Ovary (tissue), 7 donors: ENCODE measurements at regions not wholly inside any gene's neighbourhood (a gene's known extent, or its start where the extent isn't known, plus 50 kb on each side); places are given as distances from the start of the nearest gene placed in this dataset.
"Not testable (repeated sequence)": the region's sequence is repeated elsewhere in the genome, so short reads cannot be mapped to it uniquely, and the experiment has no call there.

Source experiments
- DNase-seq, 5 donors: peaks; one replicate each; pipeline ENCODE4 v3.0.0-alpha.2; 2019 to 2020
- H3K27ac ChIP-seq, 2 donors: fragments of 200-600 bp; one replicate each; pipeline versions ENCODE4 v1.5.1 to v1.8.0; 2019 to 2022
- H3K27me3 ChIP-seq: fragments of 200-600 bp; one replicate; pipeline ENCODE4 v1.8.0; 2022
- H3K36me3 ChIP-seq: fragments of 200-600 bp; sonication (generic); one replicate; pipeline ENCODE4 v1.5.1; 2019
- H3K4me1 ChIP-seq: one replicate; pipeline ENCODE4 v1.8.1; 2013; ENCODE audit warnings: mild to moderate bottlenecking, moderate library complexity; ENCODE audit not compliant: insufficient read depth
- H3K4me3 ChIP-seq: fragments of 200-600 bp; sonication (generic); one replicate; pipeline ENCODE4 v1.5.1; 2017
- H3K9me3 ChIP-seq, 2 donors: fragments of 200-600 bp in 1 of 2; sonication (generic) in 1 of 2; one replicate each; pipeline versions ENCODE4 v1.5.1 to v1.8.1; 2013 to 2019; ENCODE audit warnings: mild to moderate bottlenecking in 1 of 2, moderate library complexity in 1 of 2
- CTCF ChIP-seq, 3 donors: fragments of 450-650 bp in 2 of 3; fragments of 200-600 bp in 1 of 3; IDR thresholded peaks; one replicate each; pipeline versions ENCODE4 v1.5.1 to v1.8.0; 2016 to 2022; ENCODE audit warnings: antibody characterized with exemption in 3 of 3, mild to moderate bottlenecking in 1 of 3
- EP300 ChIP-seq: sonication (generic); formaldehyde crosslinking; IDR thresholded peaks from one replicate; pipeline ENCODE4 v1.6.1; 2017; ENCODE audit warnings: antibody characterized with exemption
- POLR2A ChIP-seq: fragments of 450-650 bp; IDR thresholded peaks from one replicate; pipeline ENCODE4 v1.6.1; 2017; ENCODE audit warnings: antibody characterized with exemption, mild to moderate bottlenecking, moderate library complexity
- WGBS, 3 donors: extraction: QIAGEN DNeasy Blood & Tissue Kit in 1 of 3; methylation state at CpG; one replicate each; pipeline versions ENCODE4 v1.1.5 to v1.1.7; 2013 to 2017; 5-methylcytosine and 5-hydroxymethylcytosine counted together
- intact Hi-C, 4 donors: fragments of 100-400 bp; cut with DNase I; formaldehyde crosslinking; loops; one replicate each; pipeline versions ENCODE4 v1.11.0 to v1.15.1; 2022 to 2023
- donor health status: DM: no; HTN: no; CAD: no; lungs with moderate emphysema.
- donor health status: DM: no; HTN: no; CAD: no.
- donor health status: Bipolar disorder and iron deficiency.
- donor health status: DM: no; HTN: no; CAD: no.
- donor health status: DM: yes; HTN: yes; CAD: no.

- no peak for TF ChIP-seq EP300
- Histone ChIP-seq H3K36me3 (no peaks in the 10 kb centered on the region), H3K4me1 (no peaks in the 10 kb centered on the region), H3K9me3 (no peaks in the 10 kb centered on the region), H3K4me3 (no peak overlapping the region), H3K27me3 (no peaks in the 10 kb centered on the region), H3K27ac (no peak overlapping the region)
- intact Hi-C loops = no loop called here
- WGBS, 3 donors = 34 to 40% (median 38%) methylated on average over 3 of the region's 3 CpGs
- DNase-seq = no peak
These were observed 344.5 kb upstream of the LRRTM4 start for GRCh38 chr2:77866661-77867060.

GRCh38 chr2:77867146-77867545, 345.0 kb upstream of the LRRTM4 start:
- intact Hi-C loops = no loop called here
- TF ChIP-seq POLR2A = no peak
- H3K27ac ChIP-seq = no peak overlapping the region
- no peaks in the 10 kb centered on the region for H3K9me3 ChIP-seq
- H3K4me1 ChIP-seq = no peaks in the 10 kb centered on the region
- H3K27me3 ChIP-seq = no peaks in the 10 kb centered on the region
- no peaks in the 10 kb centered on the region for H3K36me3 ChIP-seq
- no peak overlapping the region for H3K4me3 ChIP-seq
- no peak for DNase-seq

GRCh38 chr2:77873506-77873905, 351.3 kb upstream of the LRRTM4 start:
- DNase-seq = no peak
- 30 to 44% (median 33%) methylated on average over 3 of the region's 3 CpGs for WGBS, 3 donors
- Histone ChIP-seq H3K4me3 (no peak overlapping the region), H3K27me3 (no peaks in the 10 kb centered on the region), H3K9me3 (no peaks in the 10 kb centered on the region), H3K27ac (no peak overlapping the region), H3K4me1 (no peaks in the 10 kb centered on the region), H3K36me3 (no peaks in the 10 kb centered on the region)
- TF ChIP-seq CTCF (IDR thresholded peaks at IDR 0.05) = no peak
- no peak for TF ChIP-seq EP300
- TF ChIP-seq POLR2A = no peak
- intact Hi-C loops = no loop called here

- DNase-seq, H3K27me3 ChIP-seq, H3K4me3 ChIP-seq, H3K9me3 ChIP-seq, H3K27ac ChIP-seq, intact Hi-C loops, H3K4me1 ChIP-seq, H3K36me3 ChIP-seq: not testable (repeated sequence)
- 87 to 90% (median 90%) methylated on average over 6 of the region's 6 CpGs for WGBS, 3 donors
These were observed 378.0 kb upstream of the LRRTM4 start for GRCh38 chr2:77900211-77900610.

GRCh38 chr2:77910136-77910535, 388.0 kb upstream of the LRRTM4 start:
- no peaks in the 10 kb centered on the region for H3K9me3 ChIP-seq
- intact Hi-C loops = no loop called here
- no peak for TF ChIP-seq EP300
- TF ChIP-seq POLR2A = no peak
- TF ChIP-seq CTCF (IDR thresholded peaks at IDR 0.05) = no peak
- no peak overlapping the region for H3K4me3 ChIP-seq
- no peak overlapping the region for H3K27ac ChIP-seq
- H3K36me3 ChIP-seq = no peaks in the 10 kb centered on the region
- no peaks in the 10 kb centered on the region for H3K27me3 ChIP-seq
- 69 to 80% (median 79%) methylated on average over 3 of the region's 3 CpGs for WGBS, 3 donors
- DNase-seq = no peak
- no peaks in the 10 kb centered on the region for H3K4me1 ChIP-seq

GRCh38 chr2:77920838-77921366, 398.7 kb upstream of the LRRTM4 start:
- WGBS, 3 donors = 59 to 74% (median 62%) methylated on average over 3 of the region's 3 CpGs
- Histone ChIP-seq H3K27ac (no peak overlapping the region), H3K27me3 (no peaks in the 10 kb centered on the region), H3K4me1 (no peaks in the 10 kb centered on the region), H3K4me3 (no peak overlapping the region), H3K9me3 (no peaks in the 10 kb centered on the region), H3K36me3 (no peaks in the 10 kb centered on the region)
- TF ChIP-seq POLR2A (no peak), CTCF (IDR thresholded peaks at IDR 0.05) (no peak), EP300 (no peak)
- no peak for DNase-seq
- intact Hi-C loops = no loop called here
